ENCODE measurements at regions not wholly inside any gene's neighbourhood (a gene's known extent, or its start where the extent isn't known, plus 50 kb on each side); places are given as distances from the start of the nearest gene placed in this dataset.

- no peak for DNase-seq
- no peak for TF ChIP-seq GATA1 (IDR thresholded peaks at IDR 0.05; ENCODE audit: low read depth, low read length)
Observed at GRCh38 chr16:11423315-11424117, 78.3 kb downstream of the RMI2 start.

- no peak for TF ChIP-seq POLR2A (IDR thresholded peaks at IDR 0.05; ENCODE audit: low read length)
- TF ChIP-seq GATA1 (IDR thresholded peaks at IDR 0.05; ENCODE audit: low read depth, low read length) = no peak
- DNase-seq = no peak
Observed at GRCh38 chr16:11424118-11424460, 78.8 kb downstream of the RMI2 start.

GRCh38 chr16:11425140-11425539 lies 79.9 kb downstream of the RMI2 start:
- no peak for TF ChIP-seq GATA1 (IDR thresholded peaks at IDR 0.05; ENCODE audit: low read depth, low read length)
- TF ChIP-seq POLR2A (IDR thresholded peaks at IDR 0.05; ENCODE audit: low read length) = no peak
- no peak for DNase-seq

- DNase-seq = no peak
- TF ChIP-seq GATA1 (IDR thresholded peaks at IDR 0.05; ENCODE audit: low read depth, low read length) (no peak), POLR2A (IDR thresholded peaks at IDR 0.05; ENCODE audit: low read length) (no peak)
Observed at GRCh38 chr16:11428623-11428953, 83.3 kb downstream of the RMI2 start.

GRCh38 chr16:11429123-11429522 lies 83.9 kb downstream of the RMI2 start:
- no peak for DNase-seq

GRCh38 chr16:11429823-11430222 lies 84.6 kb downstream of the RMI2 start:
- TF ChIP-seq POLR2A (IDR thresholded peaks at IDR 0.05; ENCODE audit: low read length) (no peak), GATA1 (IDR thresholded peaks at IDR 0.05; ENCODE audit: low read depth, low read length) (no peak)
- DNase-seq = no peak

More at GRCh38 chr16:11429123-11429522, 83.9 kb downstream of the RMI2 start:
- TF ChIP-seq GATA1 (IDR thresholded peaks at IDR 0.05; ENCODE audit: low read depth, low read length) = no peak
- no peak for TF ChIP-seq POLR2A (IDR thresholded peaks at IDR 0.05; ENCODE audit: low read length)

GRCh38 chr16:11430601-11431317 lies 85.5 kb downstream of the RMI2 start:
- DNase-seq = no peak
- TF ChIP-seq GATA1 (IDR thresholded peaks at IDR 0.05; ENCODE audit: low read depth, low read length) (no peak), POLR2A (IDR thresholded peaks at IDR 0.05; ENCODE audit: low read length) (no peak)

- no peak for TF ChIP-seq GATA1 (IDR thresholded peaks at IDR 0.05; ENCODE audit: low read depth, low read length)
- no peak for TF ChIP-seq POLR2A (IDR thresholded peaks at IDR 0.05; ENCODE audit: low read length)
- DNase-seq = no peak
Observed at GRCh38 chr16:11431915-11432465, 86.7 kb downstream of the RMI2 start.

- no peak for TF ChIP-seq POLR2A (IDR thresholded peaks at IDR 0.05; ENCODE audit: low read length)
- no peak for TF ChIP-seq GATA1 (IDR thresholded peaks at IDR 0.05; ENCODE audit: low read depth, low read length)
- no peak for DNase-seq
Observed at GRCh38 chr16:11432856-11433395, 87.7 kb downstream of the RMI2 start.

GRCh38 chr16:11435576-11435975 lies 90.3 kb downstream of the RMI2 start:
- TF ChIP-seq GATA1 (IDR thresholded peaks at IDR 0.05; ENCODE audit: low read depth, low read length) (no peak), POLR2A (IDR thresholded peaks at IDR 0.05; ENCODE audit: low read length) (no peak)
- no peak for DNase-seq

GRCh38 chr16:11437069-11437468 lies 91.8 kb downstream of the RMI2 start:
- TF ChIP-seq GATA1 (IDR thresholded peaks at IDR 0.05; ENCODE audit: low read depth, low read length) = no peak
- TF ChIP-seq POLR2A (IDR thresholded peaks at IDR 0.05; ENCODE audit: low read length) = no peak
- no peak for DNase-seq

GRCh38 chr16:11439790-11440656 lies 94.8 kb downstream of the RMI2 start:
- no peak for TF ChIP-seq GATA1 (IDR thresholded peaks at IDR 0.05; ENCODE audit: low read depth, low read length)
- TF ChIP-seq POLR2A (IDR thresholded peaks at IDR 0.05; ENCODE audit: low read length) = no peak
- DNase-seq = no peak

GRCh38 chr16:11440657-11441012 lies 95.4 kb downstream of the RMI2 start:
- no peak for DNase-seq
- TF ChIP-seq POLR2A (IDR thresholded peaks at IDR 0.05; ENCODE audit: low read length) = no peak
- no peak for TF ChIP-seq GATA1 (IDR thresholded peaks at IDR 0.05; ENCODE audit: low read depth, low read length)

- DNase-seq = no peak
- no peak for TF ChIP-seq POLR2A (IDR thresholded peaks at IDR 0.05; ENCODE audit: low read length)
- no peak for TF ChIP-seq GATA1 (IDR thresholded peaks at IDR 0.05; ENCODE audit: low read depth, low read length)
Observed at GRCh38 chr16:11445486-11445885, 100.2 kb downstream of the RMI2 start.
